Ectodermal cell (in vitro differentiated cells): ENCODE measurements at regions not wholly inside any gene's neighbourhood (a gene's known extent, or its start where the extent isn't known, plus 50 kb on each side); places are given as distances from the start of the nearest gene placed in this dataset.

Source experiments
- H3K27ac ChIP-seq: 2 replicates; pipeline ENCODE4 v1.7.0; 2013; ENCODE audit warnings: mild to moderate bottlenecking, low read depth, low read length; ENCODE audit not compliant: insufficient read depth, poor library complexity, severe bottlenecking
- H3K27me3 ChIP-seq: 2 replicates; pipeline ENCODE4 v1.7.0; 2013; ENCODE audit warnings: mild to moderate bottlenecking, low read length; ENCODE audit not compliant: insufficient read depth, control insufficient read depth, poor library complexity, severe bottlenecking
- H3K36me3 ChIP-seq: one replicate; pipeline ENCODE4 v1.7.0; 2013; ENCODE audit warnings: low read length; ENCODE audit not compliant: control insufficient read depth, insufficient read depth
- H3K4me1 ChIP-seq: one replicate; pipeline ENCODE4 v1.7.0; 2013; ENCODE audit warnings: low read length; ENCODE audit not compliant: control insufficient read depth, insufficient read depth
- H3K4me3 ChIP-seq: 2 replicates; pipeline ENCODE4 v1.7.0; 2013; ENCODE audit warnings: low read depth, low read length, control low read depth; ENCODE audit not compliant: insufficient read depth
- H3K9me3 ChIP-seq: 2 replicates; pipeline ENCODE4 v1.7.0; 2013; ENCODE audit warnings: mild to moderate bottlenecking, low read length, moderate library complexity; ENCODE audit not compliant: control insufficient read depth
- WGBS, 2 experiments: methylation state at CpG; one replicate each; pipeline ENCODE4 v1.1.7; 2013; ENCODE audit warnings: missing lambda C conversion rate in 2 of 2; 5-methylcytosine and 5-hydroxymethylcytosine counted together

GRCh38 chr5:15354021-15354420 lies 146.0 kb upstream of the FBXL7 start:
- no peaks in the 10 kb centered on the region for H3K9me3 ChIP-seq
- H3K27ac ChIP-seq = no peak overlapping the region
- no peaks in the 10 kb centered on the region for H3K36me3 ChIP-seq
- 68 to 79% methylated on average over 6 of the region's 6 CpGs for WGBS, 2 experiments
- no peaks in the 10 kb centered on the region for H3K4me1 ChIP-seq
- no peak overlapping the region for H3K4me3 ChIP-seq
- H3K27me3 ChIP-seq = no peaks in the 10 kb centered on the region

GRCh38 chr5:15353086-15353645 lies 146.8 kb upstream of the FBXL7 start:
- 86 to 91% methylated on average over 2 to 3 of the region's 3 CpGs for WGBS, 2 experiments

GRCh38 chr5:15350614-15351013 lies 149.4 kb upstream of the FBXL7 start:
- no peak overlapping the region for H3K4me3 ChIP-seq
- H3K9me3 ChIP-seq = no peaks in the 10 kb centered on the region
- H3K4me1 ChIP-seq = no peaks in the 10 kb centered on the region
- H3K27ac ChIP-seq = no peak overlapping the region
- no peaks in the 10 kb centered on the region for H3K27me3 ChIP-seq
- no peaks in the 10 kb centered on the region for H3K36me3 ChIP-seq
- WGBS, 2 experiments = 100% methylated on average over 1 of the region's 1 CpG

More at GRCh38 chr5:15353086-15353645, 146.8 kb upstream of the FBXL7 start:
- no peak overlapping the region for H3K27ac ChIP-seq
- H3K36me3 ChIP-seq = no peaks in the 10 kb centered on the region
- no peaks in the 10 kb centered on the region for H3K9me3 ChIP-seq
- no peaks in the 10 kb centered on the region for H3K4me1 ChIP-seq
- H3K4me3 ChIP-seq = no peak overlapping the region
- H3K27me3 ChIP-seq = no peaks in the 10 kb centered on the region

- H3K36me3 ChIP-seq = no peaks in the 10 kb centered on the region
- no peaks in the 10 kb centered on the region for H3K27me3 ChIP-seq
- H3K27ac ChIP-seq = no peak overlapping the region
- no peak overlapping the region for H3K4me3 ChIP-seq
- H3K9me3 ChIP-seq = no peaks in the 10 kb centered on the region
- 96 to 97% methylated on average over 5 of the region's 5 CpGs for WGBS, 2 experiments
- no peaks in the 10 kb centered on the region for H3K4me1 ChIP-seq
Measured at GRCh38 chr5:15346738-15347137, 153.2 kb upstream of the FBXL7 start.

GRCh38 chr5:15344954-15345353 lies 155.0 kb upstream of the FBXL7 start:
- H3K4me3 ChIP-seq = no peak overlapping the region
- WGBS, 2 experiments = 96 to 100% methylated on average over 1 of the region's 2 CpGs
- no peaks in the 10 kb centered on the region for H3K27me3 ChIP-seq
- no peaks in the 10 kb centered on the region for H3K9me3 ChIP-seq
- H3K36me3 ChIP-seq = no peaks in the 10 kb centered on the region
- H3K4me1 ChIP-seq = no peaks in the 10 kb centered on the region
- H3K27ac ChIP-seq = no peak overlapping the region

- H3K27me3 ChIP-seq = no peaks in the 10 kb centered on the region
- no peak overlapping the region for H3K27ac ChIP-seq
- H3K9me3 ChIP-seq = no peaks in the 10 kb centered on the region
- H3K4me1 ChIP-seq = no peaks in the 10 kb centered on the region
- no peak overlapping the region for H3K4me3 ChIP-seq
- 100% methylated on average over 1 of the region's 1 CpG for WGBS, 2 experiments
- H3K36me3 ChIP-seq = no peaks in the 10 kb centered on the region
Measured at GRCh38 chr5:15338546-15338945, 161.4 kb upstream of the FBXL7 start.

GRCh38 chr5:15334551-15335266 lies 165.3 kb upstream of the FBXL7 start:
- 92 to 97% methylated on average over 4 of the region's 4 CpGs for WGBS, 2 experiments
- Histone ChIP-seq H3K27me3 (no peaks in the 10 kb centered on the region), H3K4me3 (no peak overlapping the region), H3K9me3 (no peaks in the 10 kb centered on the region), H3K4me1 (no peaks in the 10 kb centered on the region), H3K36me3 (no peaks in the 10 kb centered on the region), H3K27ac (no peak overlapping the region)

GRCh38 chr5:15333091-15333490 lies 166.9 kb upstream of the FBXL7 start:
- Histone ChIP-seq H3K27me3 (no peaks in the 10 kb centered on the region), H3K36me3 (no peaks in the 10 kb centered on the region), H3K4me1 (no peaks in the 10 kb centered on the region), H3K27ac (no peak overlapping the region), H3K9me3 (no peaks in the 10 kb centered on the region), H3K4me3 (no peak overlapping the region)
- 77 to 97% methylated on average over 1 of the region's 1 CpG for WGBS, 2 experiments

GRCh38 chr5:15326932-15327331 lies 173.0 kb upstream of the FBXL7 start:
- H3K36me3 ChIP-seq = no peaks in the 10 kb centered on the region
- no peaks in the 10 kb centered on the region for H3K9me3 ChIP-seq
- no peaks in the 10 kb centered on the region for H3K27me3 ChIP-seq
- no peak overlapping the region for H3K4me3 ChIP-seq
- no peaks in the 10 kb centered on the region for H3K4me1 ChIP-seq
- no peak overlapping the region for H3K27ac ChIP-seq

GRCh38 chr5:15326471-15326870 lies 173.5 kb upstream of the FBXL7 start:
- Histone ChIP-seq H3K4me1 (no peaks in the 10 kb centered on the region), H3K36me3 (no peaks in the 10 kb centered on the region), H3K9me3 (no peaks in the 10 kb centered on the region), H3K27ac (no peak overlapping the region), H3K27me3 (no peaks in the 10 kb centered on the region), H3K4me3 (no peak overlapping the region)
- 95 to 96% methylated on average over 2 to 4 of the region's 4 CpGs for WGBS, 2 experiments
